Gastroesophageal sphincter (tissue), 3 donors: ENCODE measurements at regions not wholly inside any gene's neighbourhood (a gene's known extent, or its start where the extent isn't known, plus 50 kb on each side); places are given as distances from the start of the nearest gene placed in this dataset.

Experiments
- POLR2A ChIP-seq, 2 donors: fragments of 450-650 bp; IDR thresholded peaks; one replicate each; pipeline ENCODE4 v1.6.1; 2017; ENCODE audit warnings: antibody characterized with exemption in 2 of 2, mild to moderate bottlenecking in 2 of 2, moderate library complexity in 1 of 2
- POLR2AphosphoS5 ChIP-seq: sonication (generic); formaldehyde crosslinking; IDR thresholded peaks from one replicate; pipeline ENCODE4 v1.6.1; 2017; ENCODE audit warnings: antibody characterized with exemption
- TF ChIP-seq, protein P1 (sequence below), 4 experiments: fragments of 200-600 bp in 2 of 4; fragments of 450-650 bp in 2 of 4; sonication (generic) in 1 of 4; IDR thresholded peaks; one replicate each; pipeline ENCODE4 v1.5.1; 2017 to 2019; ENCODE audit warnings: antibody characterized with exemption in 4 of 4, mild to moderate bottlenecking in 2 of 4, moderate library complexity in 2 of 4

DNA sequence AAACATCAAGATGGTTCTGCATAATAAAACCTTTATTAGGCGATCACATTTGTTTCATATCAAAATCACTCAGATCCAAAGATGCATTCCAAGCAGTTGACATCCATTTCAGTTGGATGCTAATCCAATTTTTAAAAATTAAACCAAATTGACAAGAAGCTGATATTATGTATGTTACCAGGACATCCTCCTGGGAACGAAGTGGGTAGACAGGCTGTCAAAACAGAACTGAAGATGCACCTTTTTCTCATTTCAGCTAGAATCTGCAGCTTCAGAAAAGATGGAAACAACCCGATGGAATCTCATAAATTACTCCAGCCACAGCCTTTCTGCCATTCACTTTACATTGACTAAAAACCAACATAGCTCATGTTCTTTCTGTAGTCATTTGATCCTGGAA lies 268.4 kb downstream of the PLPP3 start:
- TF ChIP-seq POLR2A (IDR thresholded peaks at IDR 0.05) (no peak), POLR2AphosphoS5 (no peak)
- TF ChIP-seq, protein P1, sequence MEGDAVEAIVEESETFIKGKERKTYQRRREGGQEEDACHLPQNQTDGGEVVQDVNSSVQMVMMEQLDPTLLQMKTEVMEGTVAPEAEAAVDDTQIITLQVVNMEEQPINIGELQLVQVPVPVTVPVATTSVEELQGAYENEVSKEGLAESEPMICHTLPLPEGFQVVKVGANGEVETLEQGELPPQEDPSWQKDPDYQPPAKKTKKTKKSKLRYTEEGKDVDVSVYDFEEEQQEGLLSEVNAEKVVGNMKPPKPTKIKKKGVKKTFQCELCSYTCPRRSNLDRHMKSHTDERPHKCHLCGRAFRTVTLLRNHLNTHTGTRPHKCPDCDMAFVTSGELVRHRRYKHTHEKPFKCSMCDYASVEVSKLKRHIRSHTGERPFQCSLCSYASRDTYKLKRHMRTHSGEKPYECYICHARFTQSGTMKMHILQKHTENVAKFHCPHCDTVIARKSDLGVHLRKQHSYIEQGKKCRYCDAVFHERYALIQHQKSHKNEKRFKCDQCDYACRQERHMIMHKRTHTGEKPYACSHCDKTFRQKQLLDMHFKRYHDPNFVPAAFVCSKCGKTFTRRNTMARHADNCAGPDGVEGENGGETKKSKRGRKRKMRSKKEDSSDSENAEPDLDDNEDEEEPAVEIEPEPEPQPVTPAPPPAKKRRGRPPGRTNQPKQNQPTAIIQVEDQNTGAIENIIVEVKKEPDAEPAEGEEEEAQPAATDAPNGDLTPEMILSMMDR (IDR thresholded peaks at IDR 0.05) = no peak
